ENCODE measurements at regions not wholly inside any gene's neighbourhood (a gene's known extent, or its start where the extent isn't known, plus 50 kb on each side); places are given as distances from the start of the nearest gene placed in this dataset.
"Not testable (repeated sequence)": the region's sequence is repeated elsewhere in the genome, so short reads cannot be mapped to it uniquely, and the experiment has no call there.

GRCh38 chr12:87599459-87599858, 429.7 kb downstream of the C12orf50 start:
- no peak for DNase-seq (ENCODE audit: low spot score in 2 of 2)
- no peak for FAIRE-seq

GRCh38 chr12:87597114-87597513, 432.1 kb downstream of the C12orf50 start:
- DNase-seq (ENCODE audit: low spot score in 2 of 2) (no peak), FAIRE-seq (no peak)

- FAIRE-seq: no peak
- DNase-seq (ENCODE audit: low spot score in 2 of 2): no peak
Observed at GRCh38 chr12:87596636-87597035, 432.6 kb downstream of the C12orf50 start.

- FAIRE-seq: no peak
- DNase-seq (ENCODE audit: low spot score in 2 of 2): no peak
Observed at GRCh38 chr12:87596134-87596533, 433.1 kb downstream of the C12orf50 start.

GRCh38 chr12:87585882-87586557, 443.2 kb downstream of the C12orf50 start:
- no peak for DNase-seq (ENCODE audit: low spot score in 2 of 2)

GRCh38 chr12:87579091-87579490, 450.1 kb downstream of the C12orf50 start:
- FAIRE-seq; DNase-seq (ENCODE audit: low spot score in 2 of 2): not testable (repeated sequence)

More at GRCh38 chr12:87585882-87586557, 443.2 kb downstream of the C12orf50 start:
- FAIRE-seq: no peak

- FAIRE-seq (no peak), DNase-seq (ENCODE audit: low spot score in 2 of 2) (no peak)
Observed at GRCh38 chr12:87575906-87576305, 453.3 kb downstream of the C12orf50 start.

- not testable (repeated sequence) for DNase-seq (ENCODE audit: low spot score in 2 of 2); FAIRE-seq
Observed at GRCh38 chr12:87566918-87567317, 462.3 kb downstream of the C12orf50 start.

- DNase-seq (ENCODE audit: low spot score in 2 of 2): no peak
- no peak for FAIRE-seq
Observed at GRCh38 chr12:87556985-87557384, 472.2 kb downstream of the C12orf50 start.

- FAIRE-seq; DNase-seq (ENCODE audit: low spot score in 2 of 2): not testable (repeated sequence)
Observed at GRCh38 chr12:87531213-87531612, 498.0 kb downstream of the C12orf50 start.

- FAIRE-seq (no peak), DNase-seq (ENCODE audit: low spot score in 2 of 2) (no peak)
Observed at GRCh38 chr12:87529413-87529812, 499.8 kb downstream of the C12orf50 start.

GRCh38 chr12:87520968-87521367, 508.2 kb downstream of the C12orf50 start:
- no peak for DNase-seq (ENCODE audit: low spot score in 2 of 2)
- FAIRE-seq: no peak

- DNase-seq (ENCODE audit: low spot score in 2 of 2) (no peak), FAIRE-seq (no peak)
Observed at GRCh38 chr12:87518481-87518880, 510.7 kb downstream of the C12orf50 start.

GRCh38 chr12:87518036-87518435, 511.2 kb downstream of the C12orf50 start:
- DNase-seq (ENCODE audit: low spot score in 2 of 2): no peak
- no peak for FAIRE-seq

- no peak for DNase-seq (ENCODE audit: low spot score in 2 of 2)
- no peak for FAIRE-seq
Observed at GRCh38 chr12:87513536-87514280, 515.5 kb downstream of the C12orf50 start.

GRCh38 chr12:87511371-87511770, 517.8 kb downstream of the C12orf50 start:
- no peak for FAIRE-seq
- DNase-seq (ENCODE audit: low spot score in 2 of 2): no peak

GRCh38 chr12:87509237-87509820, 519.9 kb downstream of the C12orf50 start:
- DNase-seq (ENCODE audit: low spot score in 2 of 2): no peak
- no peak for FAIRE-seq

GRCh38 chr12:87491598-87491997, 537.6 kb downstream of the C12orf50 start:
- no peak for DNase-seq (ENCODE audit: low spot score in 2 of 2)
- no peak for FAIRE-seq

GRCh38 chr12:87491089-87491488, 538.1 kb downstream of the C12orf50 start:
- no peak for FAIRE-seq
- no peak for DNase-seq (ENCODE audit: low spot score in 2 of 2)

GRCh38 chr12:87469295-87469694, 559.9 kb downstream of the C12orf50 start:
- FAIRE-seq (no peak), DNase-seq (ENCODE audit: low spot score in 2 of 2) (no peak)

GRCh38 chr12:87467936-87468335, 561.3 kb downstream of the C12orf50 start:
- DNase-seq (ENCODE audit: low spot score in 2 of 2) (no peak), FAIRE-seq (no peak)

- DNase-seq (ENCODE audit: low spot score in 2 of 2): no peak
- no peak for FAIRE-seq
Observed at GRCh38 chr12:87464565-87464964, 564.6 kb downstream of the C12orf50 start.
